ENCODE measurements at regions not wholly inside any gene's neighbourhood (a gene's known extent, or its start where the extent isn't known, plus 50 kb on each side); places are given as distances from the start of the nearest gene placed in this dataset.
"Not testable (repeated sequence)": the region's sequence is repeated elsewhere in the genome, so short reads cannot be mapped to it uniquely, and the experiment has no call there.

DNA sequence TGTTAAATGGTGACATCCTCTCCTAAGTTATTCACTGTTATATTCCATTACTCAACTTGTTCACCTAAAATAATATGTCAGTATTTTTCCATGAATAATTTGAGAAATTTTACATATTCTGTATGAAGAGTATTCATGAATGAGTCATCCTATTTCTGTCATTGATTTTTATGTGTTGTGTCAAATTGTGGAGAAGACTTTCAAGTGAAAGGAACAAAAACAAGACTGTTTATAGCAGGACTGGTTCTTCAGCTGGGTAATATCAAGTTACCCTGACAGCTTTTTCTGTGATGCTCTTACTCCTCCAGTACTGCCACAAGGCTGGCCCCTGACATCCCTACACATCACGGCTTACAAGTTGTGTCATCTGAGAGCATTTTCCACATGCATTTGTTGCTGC, 847.7 kb downstream of the NCAM2 start:
- in situ Hi-C loops (cut with MboI; ENCODE audit: low sequenced_read_pairs), result no loop called here

DNA sequence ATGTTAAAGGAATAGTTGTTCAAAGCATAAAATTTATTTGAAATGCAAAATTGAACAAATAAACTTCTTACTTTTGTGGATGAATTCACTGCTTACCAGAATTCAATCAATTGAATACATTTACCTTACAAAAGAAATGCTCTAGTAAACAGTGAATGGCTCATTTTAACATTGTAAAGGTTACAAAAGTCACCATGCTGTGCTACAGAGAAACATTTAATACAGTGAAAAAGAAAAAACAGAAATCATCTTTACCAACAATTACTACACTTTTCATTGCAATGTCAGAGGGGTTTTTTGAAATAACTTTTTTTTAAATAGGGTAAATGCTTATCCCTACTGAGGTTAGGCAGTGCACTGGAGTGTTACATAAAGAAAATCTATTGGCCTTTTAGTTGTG, 853.0 kb downstream of the NCAM2 start:
- in situ Hi-C loops (cut with MboI; ENCODE audit: low sequenced_read_pairs), result no loop called here

DNA sequence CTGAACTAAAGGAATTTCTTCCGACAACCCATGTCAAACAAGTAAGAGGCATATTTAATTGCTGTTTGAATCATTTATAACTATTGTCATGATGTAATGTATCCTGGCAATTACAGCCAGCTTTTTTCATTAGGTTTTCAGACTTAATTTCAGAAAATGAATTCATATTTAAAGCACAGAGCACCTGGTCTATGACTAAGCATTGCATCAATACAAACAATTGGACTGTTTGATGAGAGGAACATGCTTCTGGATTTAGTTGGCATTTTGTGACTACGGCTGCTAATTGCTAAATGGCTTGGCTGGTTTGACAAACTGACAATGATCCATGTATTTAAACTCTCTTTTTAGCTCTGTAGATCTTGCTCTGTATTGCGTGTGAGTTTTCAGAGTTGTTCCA, 853.4 kb downstream of the NCAM2 start:
- in situ Hi-C loops (cut with MboI; ENCODE audit: low sequenced_read_pairs), result no loop called here

DNA sequence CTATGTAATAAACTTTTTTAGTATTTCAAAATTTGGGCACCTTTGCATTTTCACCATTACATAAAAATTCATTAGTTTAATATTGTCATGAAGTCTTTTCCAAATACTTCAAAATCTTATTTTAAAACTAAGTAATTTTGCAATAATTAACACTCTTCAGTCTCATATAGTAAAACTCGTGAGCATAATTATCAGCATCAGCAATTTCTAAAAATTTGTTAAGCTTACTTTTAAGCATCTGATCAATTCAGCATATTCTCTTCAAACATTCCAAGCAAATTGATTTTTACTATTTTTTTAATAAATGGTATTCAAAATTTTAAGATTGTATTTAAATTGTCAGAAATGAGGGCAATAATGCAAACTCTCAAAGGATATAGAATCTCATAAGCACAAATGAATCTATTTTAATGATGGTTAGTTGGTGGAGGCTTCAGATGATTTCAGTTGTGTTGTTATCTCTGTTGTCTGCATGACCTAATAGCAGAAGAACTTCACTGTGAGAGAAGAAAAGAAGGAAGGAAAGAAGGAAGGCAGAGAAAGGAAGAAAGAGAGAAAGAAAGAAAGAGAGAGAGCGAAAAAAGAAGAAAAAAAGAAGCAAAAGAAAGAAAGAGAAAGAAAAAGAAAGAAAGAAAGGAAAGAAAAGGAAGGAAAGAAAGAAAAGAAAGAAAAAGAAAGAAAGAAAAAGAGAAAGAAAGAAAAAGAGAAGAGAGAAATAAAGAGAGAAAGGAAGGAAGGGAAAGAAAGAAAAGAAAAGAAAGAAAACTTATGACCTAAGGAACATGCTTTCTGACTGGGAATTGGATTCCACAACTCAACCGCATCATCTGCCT, 860.5 kb downstream of the NCAM2 start:
- in situ Hi-C loops (cut with MboI; ENCODE audit: low sequenced_read_pairs), result no loop called here

DNA sequence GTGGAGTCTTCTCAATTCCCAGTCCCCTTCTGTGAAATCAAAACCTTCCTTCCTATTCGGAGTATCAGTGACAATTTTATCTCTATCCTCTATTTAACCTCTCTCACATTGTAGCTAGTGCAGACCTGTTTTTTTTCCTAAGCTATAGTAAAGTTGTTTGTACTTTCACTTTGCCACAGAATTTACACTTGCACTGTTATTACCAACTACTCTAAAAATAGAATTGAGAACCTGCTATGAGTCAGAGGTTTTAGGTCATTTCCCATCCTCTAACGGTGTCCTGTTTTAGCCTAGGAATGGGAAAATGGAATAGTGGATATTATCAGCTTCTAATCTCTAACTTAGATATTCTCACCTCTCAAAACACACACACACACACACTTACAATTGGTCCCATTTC, 862.7 kb downstream of the NCAM2 start:
- in situ Hi-C loops (cut with MboI; ENCODE audit: low sequenced_read_pairs), result no loop called here

DNA sequence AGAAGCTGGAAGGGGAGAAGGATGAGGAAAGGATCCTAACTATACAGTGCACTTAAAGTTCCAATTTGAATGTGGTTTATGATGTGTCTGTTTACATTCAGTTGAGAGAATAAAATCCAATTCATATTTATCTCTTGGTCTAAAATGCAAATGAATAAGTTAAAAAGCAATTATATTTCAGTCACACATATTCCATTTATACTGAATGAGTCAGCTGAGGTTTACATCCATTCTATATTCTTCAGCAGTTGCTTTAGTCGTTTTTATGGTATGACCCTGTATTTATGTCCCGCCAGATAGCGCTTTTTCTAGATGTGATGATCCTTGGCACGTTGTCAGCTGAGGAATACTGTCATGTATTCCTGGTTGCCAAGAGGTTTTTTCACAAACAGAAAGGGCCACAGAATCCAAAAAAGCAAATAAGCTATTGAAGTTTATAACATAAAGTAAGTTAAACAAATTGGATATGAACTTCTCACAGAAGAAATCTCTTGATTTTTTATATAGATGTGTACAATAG, 866.2 kb downstream of the NCAM2 start:
- in situ Hi-C loops (cut with MboI; ENCODE audit: low sequenced_read_pairs), result no loop called here

DNA sequence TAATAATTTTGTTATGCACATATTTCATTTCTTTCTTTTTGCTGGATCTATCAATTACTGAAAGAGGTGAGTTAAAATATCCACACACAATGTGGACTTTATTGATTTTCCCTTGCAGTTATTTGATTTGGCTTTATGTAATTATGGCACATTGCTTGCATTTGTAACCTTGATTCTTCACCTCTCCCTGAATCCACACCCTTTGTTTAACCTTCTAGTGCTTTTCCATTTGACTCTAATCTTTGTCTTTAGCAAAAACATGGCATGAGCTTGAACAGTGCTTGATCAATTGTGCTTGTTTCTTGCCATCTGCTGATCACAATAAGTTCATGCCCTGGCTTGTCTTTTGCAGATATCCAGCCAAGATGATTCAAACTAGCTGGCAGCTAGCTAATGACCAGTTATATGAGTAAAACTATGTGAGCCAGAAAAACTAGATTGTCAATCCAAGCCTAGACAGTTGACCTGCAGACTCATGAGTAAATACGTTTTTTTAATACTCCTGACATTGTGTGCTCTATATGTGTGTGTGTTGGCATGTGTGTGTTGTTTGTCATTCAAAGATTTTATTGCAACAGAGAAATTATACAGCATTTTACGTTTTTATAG, 899.2 kb downstream of the NCAM2 start:
- in situ Hi-C loops (cut with MboI; ENCODE audit: low sequenced_read_pairs), result no loop called here

DNA sequence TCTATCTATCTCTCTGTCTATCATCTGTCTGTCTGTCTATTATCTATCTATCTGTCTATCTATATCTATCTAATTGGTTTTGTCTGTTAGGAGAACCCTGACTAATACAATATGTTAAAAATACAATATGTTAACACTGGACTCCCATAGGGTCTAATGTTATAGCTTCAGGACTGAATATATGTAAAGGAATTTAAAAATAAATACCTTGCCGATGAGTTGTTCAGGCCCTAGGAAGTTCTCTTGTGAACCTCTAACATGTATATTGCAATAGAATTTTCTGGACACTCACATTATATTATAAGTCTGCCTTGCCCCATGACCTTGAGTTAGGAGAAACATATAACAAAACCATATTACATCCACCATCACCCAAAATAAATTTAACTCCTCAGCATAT, 900.6 kb downstream of the NCAM2 start:
- in situ Hi-C loops (cut with MboI; ENCODE audit: low sequenced_read_pairs), result no loop called here

DNA sequence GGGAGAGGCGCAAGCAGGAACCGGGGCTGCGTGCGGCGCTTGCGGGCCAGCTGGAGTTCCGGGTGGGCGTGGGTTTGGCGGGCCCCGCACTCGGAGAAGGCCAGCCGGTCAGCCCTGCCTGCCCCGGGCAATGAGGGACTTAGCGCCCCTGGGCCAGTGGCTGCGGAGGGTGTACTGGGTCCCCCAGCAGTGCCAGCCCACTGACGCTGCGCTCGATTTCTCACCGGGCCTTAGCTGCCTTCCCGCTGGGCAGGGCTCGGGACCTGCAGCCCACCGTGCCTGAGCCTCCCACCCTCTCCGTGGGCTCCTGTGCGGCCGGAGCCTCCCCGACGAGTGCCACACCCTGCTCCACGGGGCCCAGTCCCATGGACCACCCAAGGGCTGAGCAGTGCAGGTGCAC, 904.2 kb downstream of the NCAM2 start:
- in situ Hi-C loops (cut with MboI; ENCODE audit: low sequenced_read_pairs), result not testable (repeated sequence)

DNA sequence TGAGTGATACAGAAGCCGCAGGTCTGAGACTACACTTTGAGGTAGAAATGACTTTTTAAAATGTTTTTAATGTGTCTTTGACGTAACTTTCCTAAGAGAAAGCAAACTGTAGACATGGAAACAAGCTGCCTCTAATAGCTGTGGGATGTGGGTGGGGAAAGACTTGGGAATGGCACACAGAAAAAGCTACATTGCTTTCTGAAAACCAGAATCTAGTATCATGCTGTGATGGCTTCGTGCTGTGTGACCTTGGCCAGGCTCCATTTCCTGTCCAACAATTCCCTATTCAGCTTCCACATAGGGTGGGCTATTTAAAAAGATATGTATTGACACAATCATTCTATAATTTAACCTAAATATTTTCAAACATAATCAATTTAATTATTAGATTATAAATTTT, 909.1 kb downstream of the NCAM2 start:
- in situ Hi-C loops (cut with MboI; ENCODE audit: low sequenced_read_pairs), result no loop called here

DNA sequence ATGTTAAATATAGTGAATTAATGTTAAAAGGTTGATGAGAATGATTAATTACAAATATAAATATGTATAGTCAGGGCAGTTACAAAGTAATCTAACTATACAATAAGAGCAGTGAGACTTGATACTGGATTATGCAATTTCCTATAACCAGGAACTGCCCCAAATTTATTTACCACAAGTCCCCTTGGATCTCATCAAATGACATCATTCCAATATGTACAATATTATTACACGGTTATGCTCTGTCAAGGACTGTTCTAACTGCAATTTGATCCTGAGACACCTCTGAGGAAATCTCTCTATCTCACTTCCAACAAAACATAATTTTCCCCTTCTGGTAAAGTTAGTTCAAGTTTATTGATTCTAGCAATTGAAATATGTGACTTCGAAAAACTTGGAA, 917.6 kb downstream of the NCAM2 start:
- in situ Hi-C loops (cut with MboI; ENCODE audit: low sequenced_read_pairs), result no loop called here

DNA sequence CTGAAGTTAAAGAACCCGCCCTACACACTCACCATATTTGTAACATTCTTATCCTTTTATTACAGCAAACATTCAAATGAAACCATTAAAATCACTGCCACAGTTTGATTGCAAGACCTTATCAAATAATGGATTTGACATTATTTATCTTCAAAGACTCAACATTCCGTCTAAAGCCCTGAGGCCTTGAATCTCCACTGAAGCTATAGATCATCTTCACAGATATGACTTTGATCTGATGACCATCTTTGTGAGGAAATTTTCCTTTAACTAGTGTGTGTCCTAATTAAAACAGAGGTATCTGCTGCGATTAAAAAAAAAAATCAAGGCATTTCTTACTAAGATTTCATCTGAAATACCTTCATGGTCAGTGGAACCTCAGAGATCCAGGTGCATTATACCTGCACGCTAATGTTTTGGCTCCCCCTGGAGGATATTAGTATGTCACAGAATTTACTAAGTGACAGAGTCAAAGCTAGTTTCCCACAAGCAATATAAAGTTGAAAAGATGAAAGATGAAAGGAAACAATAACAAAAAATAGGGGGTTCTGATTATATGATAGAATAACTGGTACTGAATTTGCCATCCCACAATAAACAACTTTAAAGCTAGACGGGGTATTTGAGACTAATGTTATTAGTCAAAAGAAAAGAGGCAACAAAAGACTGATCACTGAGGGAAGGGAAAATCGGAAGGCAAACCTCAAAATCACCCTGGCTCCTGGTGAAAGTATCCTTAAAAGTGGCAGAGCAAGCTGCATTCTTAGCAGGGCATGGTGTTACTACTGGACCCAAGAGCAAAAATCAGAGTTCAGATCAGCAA, 923.4 kb downstream of the NCAM2 start:
- in situ Hi-C loops (cut with MboI; ENCODE audit: low sequenced_read_pairs), result no loop called here

DNA sequence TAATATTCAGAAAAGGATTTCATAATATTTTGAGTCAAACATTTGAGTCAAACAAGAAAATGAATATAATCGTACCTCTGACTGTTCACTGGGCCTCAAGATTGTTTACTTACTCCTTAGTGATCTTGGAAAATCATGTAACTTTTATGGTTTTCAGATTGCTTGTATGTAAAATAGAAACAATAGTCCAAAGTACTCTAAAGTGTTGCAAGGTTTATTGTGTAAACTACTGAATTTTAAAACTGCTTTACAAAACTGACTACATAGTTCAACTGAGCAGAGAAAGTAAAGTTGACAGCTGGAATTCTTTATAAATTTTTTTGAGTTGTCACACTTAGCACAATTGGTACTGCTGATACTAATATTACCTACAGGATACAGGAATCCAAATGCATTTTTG, 931.0 kb downstream of the NCAM2 start:
- in situ Hi-C loops (cut with MboI; ENCODE audit: low sequenced_read_pairs), result no loop called here

DNA sequence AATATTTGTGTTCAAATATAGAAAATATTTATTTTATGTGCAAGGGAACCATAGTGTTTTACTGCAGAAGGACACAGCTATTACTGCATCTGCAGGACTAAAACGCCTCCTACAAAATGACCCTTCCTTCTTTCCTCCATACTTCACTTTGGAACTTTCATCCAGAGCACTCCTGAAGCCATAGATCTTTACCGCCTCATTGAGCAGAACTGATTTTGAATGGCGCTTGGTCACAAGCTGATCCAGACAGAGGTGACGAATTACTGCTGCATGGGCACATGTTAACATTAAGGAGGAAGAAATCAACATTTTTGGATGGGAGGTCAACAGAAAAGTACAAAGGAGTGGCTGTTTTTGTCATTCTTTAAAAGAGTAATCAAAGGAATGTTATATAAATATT, 931.6 kb downstream of the NCAM2 start:
- in situ Hi-C loops (cut with MboI; ENCODE audit: low sequenced_read_pairs), result no loop called here

DNA sequence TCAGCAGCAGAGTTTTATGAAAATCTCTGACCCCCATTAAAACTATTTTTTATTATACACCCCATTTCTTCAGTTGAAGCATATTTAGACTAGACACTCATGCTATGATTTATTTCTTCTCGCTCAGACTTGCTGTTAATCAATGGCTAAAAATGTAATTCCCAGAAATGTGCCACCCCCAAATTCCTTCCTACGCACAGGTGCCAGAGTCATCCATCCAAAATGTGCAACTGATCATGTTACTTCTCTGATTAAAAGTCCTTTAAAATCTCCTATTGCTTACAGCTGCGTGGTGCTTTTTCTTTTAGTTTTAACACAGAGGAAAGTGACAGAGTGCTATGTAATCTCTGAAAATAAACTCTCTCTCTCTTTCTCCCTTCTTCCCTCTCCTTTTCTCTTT, 954.4 kb downstream of the NCAM2 start:
- in situ Hi-C loops (cut with MboI; ENCODE audit: low sequenced_read_pairs), result no loop called here

DNA sequence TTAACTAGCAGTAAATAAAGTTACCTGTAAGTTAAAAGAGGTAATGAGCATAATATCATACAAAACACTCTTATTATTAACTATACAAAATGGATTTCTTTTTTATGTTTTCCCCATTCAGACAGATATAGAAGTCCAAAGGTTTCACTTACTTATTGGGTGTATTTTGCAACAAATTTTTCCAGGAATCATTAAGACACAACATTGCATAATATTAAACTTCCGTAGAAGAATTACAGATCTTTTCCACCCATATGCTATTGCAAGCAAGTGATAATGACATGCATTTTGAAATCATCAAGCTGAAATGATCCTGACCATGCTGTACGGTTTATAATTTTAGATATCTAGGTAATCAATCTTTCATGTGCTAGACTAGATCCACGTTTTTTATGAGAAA, 957.0 kb downstream of the NCAM2 start:
- in situ Hi-C loops (cut with MboI; ENCODE audit: low sequenced_read_pairs), result no loop called here

DNA sequence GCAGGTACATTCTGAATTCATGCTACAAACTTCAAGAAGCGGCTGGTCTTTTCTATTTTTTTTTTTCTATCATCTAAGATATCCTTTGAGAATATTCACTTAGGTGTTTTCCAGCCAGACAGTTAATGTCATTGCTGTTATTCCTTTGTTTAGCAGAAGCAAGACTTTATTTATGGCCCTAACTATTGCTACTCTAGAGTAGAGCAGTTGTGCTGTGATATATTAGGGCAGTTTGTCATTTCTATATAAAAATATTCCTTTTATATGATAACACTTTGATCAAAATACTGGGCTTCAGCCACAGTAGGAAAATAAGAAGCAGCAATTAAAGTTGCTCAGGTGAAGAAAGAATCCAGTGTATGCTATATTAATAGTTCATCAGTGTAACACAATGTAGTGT, 959.3 kb downstream of the NCAM2 start:
- in situ Hi-C loops (cut with MboI; ENCODE audit: low sequenced_read_pairs), result no loop called here

DNA sequence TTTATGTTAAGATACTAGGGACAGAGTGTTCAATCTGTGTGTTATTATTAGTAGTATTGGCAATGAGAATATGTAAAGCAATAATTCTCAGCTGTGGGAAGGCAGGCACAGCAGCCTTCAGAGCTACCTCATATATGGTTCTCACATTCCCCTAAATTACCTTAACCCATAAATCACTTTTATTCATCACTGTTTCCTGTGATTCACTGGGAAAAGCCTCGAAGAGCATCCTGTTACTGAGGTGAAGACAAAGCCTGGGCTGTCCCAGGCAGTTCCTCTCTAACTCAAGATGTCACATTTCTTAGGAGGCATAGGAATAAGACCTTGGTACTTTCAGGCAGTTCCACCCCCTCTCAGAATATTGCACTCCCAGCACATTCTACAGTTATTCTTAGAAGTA, 965.7 kb downstream of the NCAM2 start:
- in situ Hi-C loops (cut with MboI; ENCODE audit: low sequenced_read_pairs), result no loop called here

DNA sequence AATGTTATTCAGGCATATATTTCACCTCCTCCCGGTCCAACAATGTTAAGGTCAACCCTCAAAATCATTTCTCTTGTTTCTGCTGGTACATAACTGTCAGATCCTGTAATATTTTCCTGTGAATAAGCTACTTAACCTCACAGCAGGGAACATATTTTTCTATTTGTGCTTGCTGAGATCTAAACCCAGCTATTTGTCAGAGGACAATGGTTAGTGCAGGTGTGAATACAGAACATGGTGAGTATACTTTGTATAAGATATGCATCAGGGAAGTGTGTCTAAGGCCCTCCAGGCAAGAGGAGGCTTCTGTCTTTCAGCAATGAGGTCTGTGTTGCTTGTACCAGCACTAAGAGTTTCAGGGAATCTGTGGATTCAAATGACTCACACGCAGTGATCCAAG, 970.6 kb downstream of the NCAM2 start:
- in situ Hi-C loops (cut with MboI; ENCODE audit: low sequenced_read_pairs), result no loop called here

DNA sequence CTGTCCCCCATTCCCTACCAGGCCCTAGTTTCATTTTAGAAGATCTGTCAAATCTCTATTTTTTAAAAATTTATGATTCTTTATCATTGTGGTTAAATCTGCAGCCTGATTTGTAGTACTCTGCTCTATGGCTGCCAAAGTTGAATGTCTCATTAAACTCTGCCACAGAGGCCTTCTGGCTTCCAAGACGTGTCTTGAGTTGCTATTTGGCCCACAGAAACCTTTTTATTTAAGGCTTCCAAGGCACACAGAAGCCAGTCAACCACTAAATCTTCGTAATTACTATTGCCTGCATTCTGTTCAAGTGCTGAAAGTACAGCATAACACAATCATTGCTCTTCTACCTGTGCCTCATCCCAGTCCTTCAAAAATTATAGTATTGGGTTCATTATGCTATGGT, 971.0 kb downstream of the NCAM2 start:
- in situ Hi-C loops (cut with MboI; ENCODE audit: low sequenced_read_pairs), result no loop called here

DNA sequence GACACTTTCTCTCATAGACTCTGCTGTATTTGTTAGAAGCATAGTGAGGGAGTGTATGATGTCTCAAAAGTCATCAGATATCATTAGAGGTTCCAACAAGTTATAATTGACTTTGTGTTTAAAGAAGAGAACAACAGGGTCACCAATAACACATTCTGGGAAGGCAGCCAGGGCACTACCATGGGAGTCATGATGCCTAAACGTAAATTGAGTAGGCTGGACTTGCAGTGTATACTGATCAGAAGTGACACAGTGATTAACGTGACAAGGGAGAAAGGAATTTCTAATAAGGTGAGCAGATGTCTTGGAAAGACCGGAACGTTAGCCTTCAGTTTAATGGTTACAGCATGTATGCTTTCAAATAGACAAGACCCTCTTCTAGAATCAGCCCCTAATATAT, 973.2 kb downstream of the NCAM2 start:
- in situ Hi-C loops (cut with MboI; ENCODE audit: low sequenced_read_pairs), result no loop called here

DNA sequence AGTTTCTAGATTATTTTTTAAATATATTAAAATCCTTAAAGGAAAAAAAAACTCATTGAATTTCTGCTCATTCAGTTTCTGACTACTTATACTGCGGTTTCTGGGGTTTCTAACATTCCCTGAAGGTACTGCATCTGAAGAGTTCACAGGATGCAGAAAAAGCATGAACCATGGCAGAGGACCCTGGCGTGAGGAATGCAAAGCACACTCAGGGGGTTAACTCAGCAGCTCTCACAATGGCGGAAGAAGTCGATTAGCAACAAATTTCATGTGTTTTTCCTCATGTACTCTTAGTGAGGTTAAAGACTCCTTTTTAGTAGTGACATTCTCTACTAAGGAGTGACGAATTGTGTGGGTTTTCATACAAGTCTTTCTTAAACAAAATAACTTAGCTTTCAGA, 975.6 kb downstream of the NCAM2 start:
- in situ Hi-C loops (cut with MboI; ENCODE audit: low sequenced_read_pairs), result no loop called here

Data from HL-60/S4 (cell line).